Lower leg skin (tissue), 3 donors: ENCODE measurements at regions not wholly inside any gene's neighbourhood (a gene's known extent, or its start where the extent isn't known, plus 50 kb on each side); places are given as distances from the start of the nearest gene placed in this dataset.

Experiments used
- POLR2A ChIP-seq, 2 donors: fragments of 450-650 bp; IDR thresholded peaks; one replicate each; pipeline ENCODE4 v1.6.1; 2016 to 2017; ENCODE audit warnings: antibody characterized with exemption in 2 of 2, mild to moderate bottlenecking in 1 of 2, moderate library complexity in 1 of 2
- TF ChIP-seq, protein P1 (sequence below), 3 donors: fragments of 450-650 bp; IDR thresholded peaks; one replicate each; pipeline ENCODE4 v1.5.1; 2016; ENCODE audit warnings: antibody characterized with exemption in 3 of 3, mild to moderate bottlenecking in 3 of 3, moderate library complexity in 2 of 3

DNA sequence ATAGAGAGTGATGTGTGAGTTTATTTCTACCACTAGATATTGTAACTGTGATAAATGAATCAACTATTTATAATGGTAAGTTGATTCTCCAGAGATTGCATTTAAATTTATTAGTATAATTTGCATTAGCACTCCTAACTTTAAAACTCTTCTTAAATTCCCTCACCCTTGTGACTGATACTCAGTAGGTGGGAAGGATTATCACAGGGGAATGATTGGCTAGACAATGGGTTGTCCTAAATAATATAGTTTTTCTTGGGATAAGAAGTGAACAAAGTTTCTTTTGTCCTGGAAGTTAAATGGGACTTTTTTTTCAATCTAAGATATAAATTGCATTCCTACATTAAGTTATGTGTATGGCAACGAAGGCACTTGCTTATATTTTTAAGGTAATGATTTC is 169.2 kb upstream of the PITX2 start:
- TF ChIP-seq, protein P1, sequence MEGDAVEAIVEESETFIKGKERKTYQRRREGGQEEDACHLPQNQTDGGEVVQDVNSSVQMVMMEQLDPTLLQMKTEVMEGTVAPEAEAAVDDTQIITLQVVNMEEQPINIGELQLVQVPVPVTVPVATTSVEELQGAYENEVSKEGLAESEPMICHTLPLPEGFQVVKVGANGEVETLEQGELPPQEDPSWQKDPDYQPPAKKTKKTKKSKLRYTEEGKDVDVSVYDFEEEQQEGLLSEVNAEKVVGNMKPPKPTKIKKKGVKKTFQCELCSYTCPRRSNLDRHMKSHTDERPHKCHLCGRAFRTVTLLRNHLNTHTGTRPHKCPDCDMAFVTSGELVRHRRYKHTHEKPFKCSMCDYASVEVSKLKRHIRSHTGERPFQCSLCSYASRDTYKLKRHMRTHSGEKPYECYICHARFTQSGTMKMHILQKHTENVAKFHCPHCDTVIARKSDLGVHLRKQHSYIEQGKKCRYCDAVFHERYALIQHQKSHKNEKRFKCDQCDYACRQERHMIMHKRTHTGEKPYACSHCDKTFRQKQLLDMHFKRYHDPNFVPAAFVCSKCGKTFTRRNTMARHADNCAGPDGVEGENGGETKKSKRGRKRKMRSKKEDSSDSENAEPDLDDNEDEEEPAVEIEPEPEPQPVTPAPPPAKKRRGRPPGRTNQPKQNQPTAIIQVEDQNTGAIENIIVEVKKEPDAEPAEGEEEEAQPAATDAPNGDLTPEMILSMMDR (IDR thresholded peaks at IDR 0.05), result no peak
- no peak for TF ChIP-seq POLR2A (IDR thresholded peaks at IDR 0.05)
